Endothelial cell of umbilical vein (primary cell): ENCODE measurements at regions not wholly inside any gene's neighbourhood (a gene's known extent, or its start where the extent isn't known, plus 50 kb on each side); places are given as distances from the start of the nearest gene placed in this dataset.

Experiments used
- BruUV-seq: library from RNA; stranded (reverse); fragments of 400-500 nt; replicated peaks from 2 replicates; lab custom pipeline; 2021; lab: Mats Ljungman, UMichigan
- CTCF ChIA-PET: fragments of 300-600, 350-600 bp; sonication (Branson Sonifier 250); formaldehyde crosslinking; loops from one replicate; lab custom pipeline; 2021; ENCODE audit warnings: antibody characterized with exemption, inconsistent platforms; lab: Charles Lee
- POLR2A ChIA-PET: fragments of 300-600, 350-600 bp; sonication (Branson Sonifier 250); formaldehyde crosslinking; loops from one replicate; lab custom pipeline; 2021; ENCODE audit warnings: antibody characterized with exemption, inconsistent platforms; lab: Charles Lee
- DNase-seq: peaks from one replicate; pipeline ENCODE4 v3.0.0-alpha.2; 2011; ENCODE audit warnings: low read depth, low spot score
- FAIRE-seq: peaks from 2 replicates; lab custom pipeline; 2011; peaks lifted over from hg19 to GRCh38; lab: Jason Lieb, UNC
- H2AFZ ChIP-seq: 2 replicates; pipeline ENCODE4 v1.6.0; 2012; ENCODE audit warnings: low read depth, low read length, control low read depth, inconsistent platforms
- H3K27ac ChIP-seq: 2 replicates; pipeline ENCODE4 v1.5.1; 2011; ENCODE audit warnings: low read depth, mild to moderate bottlenecking, control low read depth, low read length, moderate library complexity; ENCODE audit not compliant: insufficient read depth
- H3K27me3 ChIP-seq, 2 experiments: 2 replicates each; pipeline versions ENCODE4 v1.6.0 to v1.6.1; 2011; ENCODE audit warnings: low read length in 2 of 2, mixed read lengths in 1 of 2; ENCODE audit not compliant: control insufficient read depth in 2 of 2, insufficient read depth in 2 of 2
- H3K36me3 ChIP-seq, 2 experiments: 2 replicates in 1 of 2; 3 replicates in 1 of 2; pipeline ENCODE4 v1.5.1; 2011; ENCODE audit warnings: low read length in 2 of 2, mild to moderate bottlenecking in 1 of 2, moderate library complexity in 1 of 2; ENCODE audit not compliant: control insufficient read depth in 2 of 2, insufficient read depth in 2 of 2; ENCODE audit errors: extremely low read depth in 1 of 2
- H3K4me1 ChIP-seq: 3 replicates; pipeline ENCODE4 v1.5.1; 2011; ENCODE audit warnings: mild to moderate bottlenecking, low read length; ENCODE audit not compliant: control insufficient read depth, insufficient read depth; ENCODE audit errors: extremely low read depth
- H3K4me2 ChIP-seq: 2 replicates; pipeline ENCODE4 v1.6.1; 2011; ENCODE audit warnings: low read length, control low read depth, mixed read lengths; ENCODE audit not compliant: insufficient read depth
- H3K4me3 ChIP-seq, 3 experiments: fragments of 200-600 bp in 1 of 3; sonication (generic), shearing (Covaris generic) in 1 of 3; replicated peaks in 1 of 3; 2 replicates each; pipeline ENCODE4 v1.5.1; 2011 to 2016; ENCODE audit warnings: control low read depth in 3 of 3, low read length in 3 of 3, mild to moderate bottlenecking in 2 of 3, inconsistent platforms in 1 of 3, low read depth in 1 of 3, moderate library complexity in 1 of 3; ENCODE audit not compliant: insufficient read depth in 1 of 3
- H3K79me2 ChIP-seq: 2 replicates; pipeline ENCODE4 v1.6.0; 2012; ENCODE audit warnings: low read length, inconsistent platforms; ENCODE audit not compliant: control insufficient read depth, insufficient read depth
- H3K9ac ChIP-seq: replicated peaks from 2 replicates; pipeline ENCODE3; 2011; ENCODE audit warnings: low read length, control low read depth; ENCODE audit not compliant: insufficient read depth; ENCODE audit errors: extremely low read depth
- H3K9me1 ChIP-seq: replicated peaks from 3 replicates; pipeline ENCODE4 v1.6.0; 2011; ENCODE audit warnings: mild to moderate bottlenecking, low read length; ENCODE audit not compliant: control insufficient read depth, insufficient read depth; ENCODE audit errors: extremely low read depth
- H3K9me3 ChIP-seq: replicated peaks from 2 replicates; pipeline ENCODE4 v1.5.1; 2012; ENCODE audit warnings: low read length, inconsistent platforms; ENCODE audit not compliant: control insufficient read depth, insufficient read depth
- H4K20me1 ChIP-seq: replicated peaks from 2 replicates; pipeline ENCODE3; 2011; ENCODE audit warnings: mild to moderate bottlenecking, low read length; ENCODE audit not compliant: control insufficient read depth, insufficient read depth; ENCODE audit errors: extremely low read depth
- CTCF ChIP-seq, 2 donors: IDR thresholded peaks; 1 replicate in 1 of 2; 2 replicates in 1 of 2; pipeline ENCODE4 v1.5.1; 2011; ENCODE audit warnings: low read length in 2 of 2, mild to moderate bottlenecking in 2 of 2, moderate library complexity in 2 of 2, control low read depth in 1 of 2, inconsistent platforms in 1 of 2, low read depth in 1 of 2; ENCODE audit not compliant: insufficient read depth in 1 of 2; ENCODE audit errors: extremely low read depth in 1 of 2
- EZH2 ChIP-seq: IDR thresholded peaks from 2 replicates; pipeline ENCODE4 v1.6.1; 2012; ENCODE audit warnings: borderline replicate concordance, low read depth, mild to moderate bottlenecking, moderate library complexity, low read length, inconsistent platforms; ENCODE audit not compliant: severe bottlenecking
- FOS ChIP-seq: IDR thresholded peaks from 2 replicates; pipeline ENCODE4 v1.6.1; 2011; ENCODE audit warnings: mild to moderate bottlenecking, low read length, moderate library complexity, borderline replicate concordance; ENCODE audit not compliant: insufficient read depth
- GATA2 ChIP-seq: IDR thresholded peaks from 2 replicates; pipeline ENCODE4 v1.7.0; 2011; ENCODE audit warnings: low read depth, mild to moderate bottlenecking, moderate library complexity, mixed read lengths, low read length; ENCODE audit not compliant: insufficient read length, insufficient read depth
- JUN ChIP-seq: IDR thresholded peaks from 2 replicates; pipeline ENCODE4 v1.6.1; 2011; ENCODE audit warnings: borderline replicate concordance, low read depth; ENCODE audit not compliant: insufficient read length, insufficient read depth
- MAX ChIP-seq: IDR thresholded peaks from 2 replicates; pipeline ENCODE4 v1.6.1; 2011; ENCODE audit not compliant: insufficient read depth, insufficient read length
- POLR2A ChIP-seq: IDR thresholded peaks from 2 replicates; pipeline ENCODE4 v1.6.1; 2012; ENCODE audit warnings: low read depth, mild to moderate bottlenecking, control low read depth, low read length
- dilution Hi-C: fragments of 300-500 bp; cut with MboI; formaldehyde crosslinking; loops from one replicate; pipeline ENCODE4 v1.15.0; 2019; ENCODE audit warnings: low sequenced_read_pairs; ENCODE audit not compliant: extremely low pct_ligation_motif_present
- intact Hi-C: fragments of 100-400 bp; cut with micrococcal nuclease; formaldehyde crosslinking; loops from one replicate; pipeline ENCODE4 v1.10.0; 2022

- Histone ChIP-seq H3K27me3 (peaks cover under 1 to 2% of the 10 kb centered on the region in 2 experiments), H2AFZ (no peak overlapping the region), H3K9me1 (no peaks in the 10 kb centered on the region), H3K9ac (no peak overlapping the region), H3K4me1 (no peaks in the 10 kb centered on the region), H3K79me2 (no peaks in the 10 kb centered on the region), H3K36me3 (no peaks in the 10 kb centered on the region), H3K27ac (no peak overlapping the region), H3K9me3 (no peaks in the 10 kb centered on the region), H4K20me1 (no peaks in the 10 kb centered on the region), H3K4me2 (no peak overlapping the region), H3K4me3 (no peak overlapping the region)
- dilution Hi-C loops (no loop called here), intact Hi-C loops (no loop called here)
- no TSS peak for BruUV-seq
- ChIA-PET CTCF (interaction anchor here (0.6 to 2.0 kb wide), 2 partner anchors 8 to 365 kb away, joined by 3 to 7 read pairs; no protein-coding TSS in a partner anchor), POLR2A (no interaction called here)
- TF ChIP-seq FOS (no peak), POLR2A (no peak), EZH2 (no peak), JUN (no peak), GATA2 (no peak), CTCF (IDR thresholded peaks at IDR 0.05; ENCODE audit: extremely low read depth in 1 of 2, insufficient read depth in 1 of 2, low read depth in 1 of 2, low read length in 2 of 2) (no peak), MAX (no peak)
- DNase-seq (no peak), FAIRE-seq (no peak)
Measured at GRCh38 chr15:70459312-70459711, 304.0 kb downstream of the UACA start.
